GM12878 (cell line): ENCODE measurements at regions not wholly inside any gene's neighbourhood (a gene's known extent, or its start where the extent isn't known, plus 50 kb on each side); places are given as distances from the start of the nearest gene placed in this dataset.

Experiments used
- ATAC-seq: fragments of 200-7000 bp; cut with Tn5 transposase; 3 replicates; pipeline ENCODE4 v1.9.1; 2020; ENCODE audit warnings: mild to moderate bottlenecking, moderate library complexity
- BruUV-seq: library from RNA; stranded (reverse); fragments of 400-500 nt; replicated peaks from 2 replicates; lab custom pipeline; 2021; lab: Mats Ljungman, UMichigan
- CTCF ChIA-PET: fragments of 300-600 bp; sonication (Branson Sonifier 250); formaldehyde crosslinking; extraction: SDS; loops from one replicate; lab custom pipeline; 2021; ENCODE audit warnings: inconsistent platforms; lab: Yijun Ruan, JAX
- POLR2A ChIA-PET: fragments of 350-600 bp; formaldehyde crosslinking; extraction: SDS; loops from one replicate; lab custom pipeline; 2021; ENCODE audit warnings: inconsistent platforms; lab: Charles Lee
- RAD21 ChIA-PET: fragments of 300-600 bp; sonication (Branson Sonifier 250); formaldehyde crosslinking; loops from one replicate; lab custom pipeline; 2023; ENCODE audit warnings: antibody characterized with exemption; ENCODE audit not compliant: unreplicated experiment; lab: Charles Lee
- SMC1A ChIA-PET: fragments of 300-600 bp; sonication (Branson Sonifier 250); formaldehyde crosslinking; loops from one replicate; lab custom pipeline; 2023; ENCODE audit not compliant: unreplicated experiment, uncharacterized antibody; lab: Charles Lee
- DNase-seq: peaks from one replicate; pipeline ENCODE4 v3.0.0-alpha.2; 2011; ENCODE audit warnings: low read depth, low spot score
- FAIRE-seq: peaks from 3 replicates; lab custom pipeline; 2011; peaks lifted over from hg19 to GRCh38; lab: Jason Lieb, UNC
- H2AFZ ChIP-seq: 2 replicates; pipeline ENCODE4 v1.6.0; 2011; ENCODE audit warnings: low read depth, low read length, control low read depth; ENCODE audit not compliant: control insufficient read depth
- H3K27ac ChIP-seq: 2 replicates; pipeline ENCODE4 v1.5.1; 2011; ENCODE audit warnings: control low read depth; ENCODE audit not compliant: control insufficient read depth, insufficient read depth
- H3K27me3 ChIP-seq, 2 experiments: replicated peaks in 1 of 2; 2 replicates each; pipeline versions ENCODE4 v1.6.0 to v1.6.1; 2011; ENCODE audit warnings: low read length in 1 of 2; ENCODE audit not compliant: control insufficient read depth in 2 of 2, insufficient read depth in 2 of 2
- H3K36me3 ChIP-seq, 2 experiments: 2 replicates each; pipeline ENCODE4 v1.5.1; 2011; ENCODE audit warnings: low read length in 1 of 2; ENCODE audit not compliant: control insufficient read depth in 2 of 2, insufficient read depth in 2 of 2
- H3K4me1 ChIP-seq: 2 replicates; pipeline ENCODE4 v1.6.1; 2011; ENCODE audit warnings: mild to moderate bottlenecking, low read length, moderate library complexity, mixed read lengths; ENCODE audit not compliant: control insufficient read depth, insufficient read depth
- H3K4me2 ChIP-seq: 2 replicates; pipeline ENCODE4 v1.6.0; 2011; ENCODE audit warnings: control low read depth; ENCODE audit not compliant: control insufficient read depth, insufficient read depth
- H3K4me3 ChIP-seq: fragments of 200-600 bp; sonication (generic); 2 replicates; pipeline ENCODE4 v1.5.1; 2016
- H3K79me2 ChIP-seq: 2 replicates; pipeline ENCODE4 v1.6.0; 2011; ENCODE audit warnings: low read length; ENCODE audit not compliant: control insufficient read depth, insufficient read depth
- H3K9ac ChIP-seq: 2 replicates; pipeline ENCODE4 v1.8.0; 2011; ENCODE audit warnings: low read length, control low read depth, mixed read lengths; ENCODE audit not compliant: control insufficient read depth, insufficient read depth
- H3K9me3 ChIP-seq: replicated peaks from 3 replicates; pipeline ENCODE4 v1.5.1; 2011; ENCODE audit warnings: mild to moderate bottlenecking, low read length; ENCODE audit not compliant: control insufficient read depth, insufficient read depth
- H4K20me1 ChIP-seq: 2 replicates; pipeline ENCODE4 v1.6.0; 2011; ENCODE audit not compliant: control insufficient read depth, insufficient read depth
- BCL11A ChIP-seq: IDR thresholded peaks from 2 replicates; pipeline ENCODE4 v1.6.1; 2011; ENCODE audit warnings: low read depth, low read length
- CBFB ChIP-seq: IDR thresholded peaks from 2 replicates; pipeline ENCODE4 v1.6.1; 2016; ENCODE audit warnings: antibody characterized with exemption, low read depth
- CHD1 ChIP-seq: IDR thresholded peaks from 2 replicates; pipeline ENCODE4 v1.6.1; 2012; ENCODE audit warnings: low read depth, low read length, improper control_type of control experiment
- CHD2 ChIP-seq: IDR thresholded peaks from 2 replicates; pipeline ENCODE4 v1.6.1; 2011; ENCODE audit warnings: low read depth, low read length, improper control_type of control experiment, borderline replicate concordance
- CUX1 ChIP-seq: IDR thresholded peaks from 2 replicates; pipeline ENCODE4 v1.6.1; 2012; ENCODE audit warnings: improper control_type of control experiment, low read depth, low read length; ENCODE audit not compliant: insufficient replicate concordance
- E4F1 ChIP-seq: fragments of 450-650 bp; IDR thresholded peaks from 2 replicates; pipeline ENCODE4 v1.6.1; 2018; ENCODE audit warnings: borderline replicate concordance, mild to moderate bottlenecking; ENCODE audit not compliant: partially characterized antibody
- GABPA ChIP-seq: IDR thresholded peaks from 2 replicates; pipeline ENCODE4 v1.6.1; 2014; ENCODE audit warnings: antibody characterized with exemption, low read depth, mild to moderate bottlenecking, inconsistent platforms
- HSF1 ChIP-seq: fragments of 150-350 bp; IDR thresholded peaks from 2 replicates; pipeline ENCODE4 v1.6.1; 2014; ENCODE audit warnings: mild to moderate bottlenecking, low read depth, low read length
- MYB ChIP-seq: fragments of 150-350 bp; IDR thresholded peaks from 2 replicates; pipeline ENCODE4 v1.6.1; 2014; ENCODE audit warnings: mild to moderate bottlenecking, low read depth, low read length, borderline replicate concordance
- PKNOX1 ChIP-seq: fragments of 450-650 bp; IDR thresholded peaks from 2 replicates; pipeline ENCODE4 v1.6.1; 2016; ENCODE audit warnings: mild to moderate bottlenecking
- PML ChIP-seq: IDR thresholded peaks from 2 replicates; pipeline ENCODE4 v1.6.1; 2012; ENCODE audit warnings: low read length, inconsistent platforms
- TBL1XR1 ChIP-seq: IDR thresholded peaks from 2 replicates; pipeline ENCODE4 v1.6.1; 2012; ENCODE audit warnings: low read depth, low read length, improper control_type of control experiment
- TCF3 ChIP-seq: IDR thresholded peaks from 2 replicates; pipeline ENCODE4 v1.6.1; 2012; ENCODE audit warnings: low read depth, mild to moderate bottlenecking, low read length, borderline replicate concordance; ENCODE audit not compliant: insufficient read depth
- WGBS: methylation state at CpG from one replicate; pipeline ENCODE4 v1.1.6; 2016; ENCODE audit warnings: low lambda C conversion rate; ENCODE audit not compliant: insufficient replicate concordance, insufficient coverage; ENCODE audit errors: missing lambda C conversion rate; 5-methylcytosine and 5-hydroxymethylcytosine counted together
- in situ Hi-C: fragments of 300-500 bp; cut with MboI; formaldehyde crosslinking; loops from 9 replicates; pipeline ENCODE4 v1.14.3; 2018; ENCODE audit warnings: mixed read lengths
- intact Hi-C: fragments of 100-400 bp; cut with micrococcal nuclease; formaldehyde crosslinking; loops from one replicate; pipeline ENCODE4 v1.14.2; 2022; ENCODE audit not compliant: unreplicated experiment

- TF ChIP-seq GABPA: no peak
- no peak for TF ChIP-seq PKNOX1
- no peak for TF ChIP-seq E4F1
- no peak for TF ChIP-seq CHD2
Observed at GRCh38 chr10:107430446-107430845, 265.9 kb upstream of the SORCS1 start (continued).

- H3K27me3 ChIP-seq: no peaks in the 10 kb centered on the region
- no peaks in the 10 kb centered on the region for H3K79me2 ChIP-seq
- H3K36me3 ChIP-seq: no peaks in the 10 kb centered on the region
- no peaks in the 10 kb centered on the region for H3K9me3 ChIP-seq
- SMC1A ChIA-PET: interaction anchor here (0.6 to 3.5 kb wide), 7 partner anchors 8 to 120 kb away, joined by 3 to 31 read pairs (median 8); no protein-coding TSS in a partner anchor
- H3K4me2 ChIP-seq: no peak overlapping the region
- H4K20me1 ChIP-seq: no peaks in the 10 kb centered on the region
- no peak overlapping the region for H3K27ac ChIP-seq
- RAD21 ChIA-PET: interaction anchor here (1.7 to 2.9 kb wide), 2 partner anchors 11 to 16 kb away, joined by 5 to 16 read pairs; no protein-coding TSS in a partner anchor
- 86% methylated on average over 5 of the region's 5 CpGs for WGBS
- in situ Hi-C loops (no loop called here), intact Hi-C loops (no loop called here)
- H3K4me1 ChIP-seq: no peaks in the 10 kb centered on the region; the same call in 1 of the 2 replicates
- BruUV-seq: no TSS peak
- no peak for ATAC-seq
- CTCF ChIA-PET: interaction anchor here (0.9 to 1.8 kb wide), 4 partner anchors 8 to 570 kb away, joined by 3 to 9 read pairs (median 4); no protein-coding TSS in a partner anchor
- FAIRE-seq: no peak
- no peak overlapping the region for H3K4me3 ChIP-seq
- DNase-seq: no peak
- no peak overlapping the region for H3K9ac ChIP-seq
- POLR2A ChIA-PET: interaction anchor here (1.0 kb wide), 1 partner anchor 8 kb away, joined by 3 read pairs; no protein-coding TSS in a partner anchor
- no peak overlapping the region for H2AFZ ChIP-seq
- no peak for TF ChIP-seq PML
- TF ChIP-seq TBL1XR1: no peak
- no peak for TF ChIP-seq TCF3
- no peak for TF ChIP-seq MYB
- TF ChIP-seq BCL11A: no peak
- no peak for TF ChIP-seq CUX1
- no peak for TF ChIP-seq HSF1
- TF ChIP-seq CHD1: no peak
- TF ChIP-seq CBFB: no peak
Observed at GRCh38 chr10:107427016-107427415, 262.5 kb upstream of the SORCS1 start.
